ENCODE measurements at regions not wholly inside any gene's neighbourhood (a gene's known extent, or its start where the extent isn't known, plus 50 kb on each side); places are given as distances from the start of the nearest gene placed in this dataset.

DNA sequence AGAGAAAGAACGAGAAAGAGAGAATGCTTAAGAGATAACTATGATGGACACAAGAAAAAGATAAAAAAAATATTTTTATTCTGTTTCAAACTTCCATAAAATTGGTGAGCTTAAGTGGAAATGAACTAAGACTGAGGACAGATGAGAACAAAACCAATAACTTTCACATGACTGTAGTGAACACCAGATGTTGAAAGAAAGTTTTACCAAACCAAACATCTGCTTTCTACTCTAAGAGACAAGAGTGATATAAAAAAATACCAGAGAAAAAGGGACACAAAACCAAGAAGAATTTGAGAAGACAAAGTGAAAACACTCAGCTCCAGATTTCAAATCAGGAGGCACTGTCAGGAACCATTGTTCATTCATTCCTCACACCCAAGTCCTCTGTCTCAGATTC lies 147.9 kb downstream of the IMPG2 start:
- no peak for DNase-seq

- DNase-seq, result no peak
Observed at GRCh38 chr3:101171681-101172191, 148.6 kb downstream of the IMPG2 start.

GRCh38 chr3:101170806-101171558 lies 149.4 kb downstream of the IMPG2 start:
- no peak for DNase-seq

GRCh38 chr3:101170062-101170771 lies 150.2 kb downstream of the IMPG2 start:
- DNase-seq, result no peak

DNA sequence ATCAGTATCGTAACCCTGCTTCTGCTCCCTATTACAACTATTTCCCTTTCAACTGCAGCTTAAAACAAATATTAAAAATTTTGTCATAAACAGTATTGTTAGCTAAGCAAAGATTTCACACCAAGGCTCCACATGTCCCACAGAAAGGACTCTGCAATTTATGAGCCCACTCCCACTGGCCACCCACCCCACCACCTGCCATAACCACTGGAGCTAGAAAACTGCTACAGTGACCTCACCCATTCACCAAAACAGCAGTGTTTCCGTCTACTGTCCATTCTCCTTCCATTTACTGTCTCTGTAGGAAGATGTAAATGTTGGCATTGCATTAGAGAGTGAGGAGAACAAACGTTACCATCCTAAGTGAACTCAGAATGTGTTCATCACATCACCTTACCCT lies 150.9 kb downstream of the IMPG2 start:
- no peak for DNase-seq

- DNase-seq, result no peak
Observed at GRCh38 chr3:101167376-101167775, 153.0 kb downstream of the IMPG2 start.

DNA sequence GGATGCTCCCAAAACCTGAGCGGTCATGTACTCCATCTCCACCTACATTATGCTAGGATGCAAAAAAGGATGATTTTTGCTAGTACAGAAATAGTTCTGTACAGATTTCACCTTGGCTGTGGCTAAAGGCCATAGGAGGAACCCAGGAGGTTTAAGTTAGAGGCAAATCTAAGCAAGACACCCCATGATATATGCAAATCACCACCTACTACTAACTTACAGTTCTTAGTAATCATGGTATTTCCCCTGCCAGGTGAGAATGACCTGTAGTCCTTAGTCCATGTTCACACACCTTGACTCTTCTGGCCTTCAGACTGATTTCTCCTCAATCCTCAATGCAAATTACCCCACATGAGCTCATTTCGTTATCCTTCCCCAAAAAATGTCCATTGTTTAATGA lies 154.2 kb downstream of the IMPG2 start:
- no peak for DNase-seq

DNA sequence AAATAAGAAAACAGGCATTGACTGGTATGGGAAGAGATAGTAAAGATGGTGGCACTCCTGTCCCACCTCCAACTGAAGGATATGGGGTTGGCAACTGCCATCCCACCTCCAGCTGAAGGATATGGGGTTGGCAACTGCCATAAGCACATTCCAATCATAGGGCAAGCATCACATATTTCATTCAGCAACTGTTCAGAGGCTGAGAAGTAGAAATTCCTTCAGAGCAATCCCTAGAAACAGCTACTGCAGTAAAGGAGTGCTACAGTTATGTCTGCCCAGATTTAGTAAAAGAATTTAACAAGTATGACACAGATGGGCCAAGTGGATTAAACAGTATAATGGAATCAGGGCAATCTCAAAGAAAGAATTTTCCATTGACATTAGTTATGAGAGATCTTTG lies 156.8 kb downstream of the IMPG2 start:
- DNase-seq, result no peak

- DNase-seq, result no peak
Observed at GRCh38 chr3:101159478-101159877, 160.9 kb downstream of the IMPG2 start.

DNA sequence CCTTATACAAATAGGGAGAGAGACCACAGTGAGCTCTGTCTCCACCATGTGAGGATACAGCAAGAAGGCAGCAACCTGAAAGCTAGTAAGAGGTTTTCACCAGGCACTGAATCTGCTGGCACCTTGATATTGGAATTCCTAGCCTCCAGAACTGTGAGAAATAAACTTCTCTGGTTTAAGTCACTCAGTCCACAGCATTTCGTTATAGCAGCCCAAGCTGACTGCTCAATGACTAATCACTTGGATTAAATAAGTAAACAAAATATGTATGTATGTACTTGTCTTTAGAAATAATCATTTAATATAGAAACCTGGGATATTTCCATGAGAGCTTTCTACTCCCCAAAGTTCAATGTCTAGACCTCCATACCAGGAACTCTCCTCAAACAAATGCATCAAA lies 162.0 kb downstream of the IMPG2 start:
- DNase-seq, result no peak

- no peak for DNase-seq
Observed at GRCh38 chr3:101156787-101157345, 163.5 kb downstream of the IMPG2 start.

DNA sequence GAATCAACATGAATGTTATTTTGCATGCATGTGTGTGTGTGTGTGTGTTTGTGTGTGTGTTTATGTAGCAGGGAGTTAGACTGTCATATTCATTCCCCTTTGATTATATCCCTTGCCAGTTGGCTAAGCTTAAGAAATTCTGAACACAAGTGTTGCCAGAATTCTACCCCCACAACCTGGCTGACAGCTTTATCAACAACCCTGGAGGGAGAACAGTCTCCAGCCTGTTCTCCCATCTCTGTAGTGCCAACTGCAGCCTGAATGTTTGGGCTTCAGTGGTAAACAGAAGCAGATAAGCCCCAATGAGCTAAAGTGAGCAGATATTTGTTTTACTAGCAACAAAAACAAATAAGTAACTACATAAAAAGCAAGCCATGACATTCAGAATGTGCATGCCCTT lies 162.6 kb upstream of the ABI3BP start:
- peak; percentile 23 to 26 for DNase-seq

DNA sequence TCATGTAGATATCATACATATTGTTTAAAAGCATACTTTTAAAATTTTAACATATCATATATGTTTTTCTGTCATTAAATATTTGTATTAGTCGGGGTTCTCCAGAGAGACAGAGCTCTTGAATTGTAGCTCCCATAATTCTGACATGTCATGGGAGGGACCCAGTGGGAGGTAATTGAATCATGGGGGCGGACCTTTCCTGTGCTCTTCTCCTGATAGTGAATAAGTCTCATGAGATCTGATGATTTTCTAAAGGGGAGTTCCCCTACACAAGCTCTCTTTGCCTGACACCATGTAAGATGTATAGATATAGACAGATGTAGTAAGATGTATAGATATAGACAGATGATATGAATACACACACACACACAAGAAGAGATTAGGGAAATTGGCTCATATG lies 161.2 kb upstream of the ABI3BP start:
- DNase-seq, result no peak

- DNase-seq, result no peak
Observed at GRCh38 chr3:101151286-101151913, 158.2 kb upstream of the ABI3BP start.

DNA sequence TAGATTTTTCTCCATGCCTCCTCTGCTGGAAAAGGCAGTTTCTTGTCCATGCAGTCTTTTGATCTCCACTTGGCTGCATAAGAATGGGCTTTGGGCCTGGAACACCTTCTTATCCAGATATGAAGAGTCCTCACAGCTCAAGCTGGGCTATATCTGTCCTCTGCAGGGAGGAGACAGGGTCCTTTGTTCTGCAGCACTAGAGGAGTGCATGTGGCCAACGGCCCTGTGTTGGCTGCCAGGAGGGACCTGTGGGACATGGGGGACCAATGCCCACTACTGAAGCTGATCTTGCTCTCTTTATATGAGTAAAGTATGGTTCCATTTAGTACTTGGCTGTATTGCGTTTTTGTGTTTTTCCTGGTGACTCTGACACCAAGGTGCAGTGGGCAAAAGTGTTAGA lies 157.3 kb upstream of the ABI3BP start:
- no peak for DNase-seq

DNA sequence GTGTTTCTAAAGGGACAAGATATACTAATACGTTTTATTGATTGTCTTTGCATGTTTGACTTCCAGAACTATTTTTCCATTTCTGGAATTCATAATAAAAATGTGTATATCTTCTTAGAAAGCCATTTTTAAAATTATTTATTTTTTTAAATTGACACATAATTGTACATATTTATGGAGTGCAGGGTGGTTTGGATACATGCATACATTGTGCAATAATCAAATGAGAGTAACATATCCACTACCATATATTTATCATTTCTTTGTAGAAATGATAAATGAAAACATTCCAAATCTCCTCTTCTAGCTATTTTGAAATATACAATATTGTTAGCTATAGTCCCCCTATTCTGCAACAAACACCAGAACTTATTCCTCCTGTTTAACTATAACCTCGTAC lies 156.5 kb upstream of the ABI3BP start:
- no peak for DNase-seq

- DNase-seq, result no peak
Observed at GRCh38 chr3:101149251-101149650, 156.0 kb upstream of the ABI3BP start.

GRCh38 chr3:101148001-101148400 lies 154.8 kb upstream of the ABI3BP start:
- DNase-seq, result no peak

DNA sequence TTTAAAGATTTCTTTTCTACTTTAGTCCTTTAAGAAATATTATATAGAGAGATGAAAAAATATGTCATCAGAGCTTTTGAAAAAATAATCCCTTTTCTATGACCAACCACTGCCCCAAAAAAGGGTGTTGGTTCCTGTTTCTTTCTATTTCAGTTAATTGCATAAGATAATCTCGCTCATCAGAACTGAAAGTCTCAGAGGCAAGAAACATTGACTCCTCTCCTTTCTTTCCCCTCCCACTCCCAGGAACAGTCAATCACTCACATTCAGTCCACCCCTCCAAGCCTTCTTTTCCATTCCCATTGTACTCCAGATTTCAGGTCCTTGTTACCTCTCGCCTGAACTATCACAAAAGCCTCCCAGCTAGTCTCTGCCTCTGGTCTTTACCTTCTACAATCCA lies 153.7 kb upstream of the ABI3BP start:
- DNase-seq, result no peak

DNA sequence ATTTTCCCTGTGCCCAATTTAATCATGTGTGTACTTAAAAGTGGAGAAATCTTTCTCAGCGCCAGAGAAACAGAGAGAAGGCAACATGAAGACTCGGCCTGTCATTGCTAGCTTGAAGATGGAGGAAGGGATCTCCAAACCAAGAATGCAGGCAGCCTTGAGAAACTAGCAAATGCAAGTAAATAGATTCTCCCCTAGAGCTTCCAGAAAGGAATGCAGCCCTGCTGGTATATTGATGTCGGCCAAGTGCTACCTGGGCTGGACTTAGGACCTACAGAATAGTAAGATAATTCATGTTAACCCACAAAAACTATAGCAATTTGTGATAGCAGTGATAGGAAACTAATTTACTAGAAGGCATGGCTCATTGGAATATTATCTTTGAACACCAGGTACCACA lies 150.9 kb upstream of the ABI3BP start:
- no peak for DNase-seq

GRCh38 chr3:101143012-101143411 lies 149.8 kb upstream of the ABI3BP start:
- DNase-seq, result no peak

DNA sequence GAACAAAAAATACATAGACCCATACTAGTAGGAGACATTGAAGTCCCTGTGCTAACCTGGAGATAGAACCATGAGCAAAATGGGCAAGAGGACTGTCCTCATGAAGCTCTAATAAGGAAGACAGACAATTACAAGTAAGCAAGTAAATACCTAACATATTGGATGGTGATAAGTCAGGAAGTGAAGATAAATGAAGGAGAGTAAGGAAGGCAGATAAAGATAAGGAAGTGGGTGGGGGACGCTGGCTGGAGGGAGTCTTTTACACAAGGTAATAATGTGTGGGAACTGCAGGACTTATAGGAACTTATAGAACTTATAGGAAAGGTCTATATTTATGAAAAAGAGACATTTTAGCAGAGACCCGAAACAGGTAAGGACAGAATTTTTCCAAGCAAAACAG lies 148.9 kb upstream of the ABI3BP start:
- no peak for DNase-seq

GRCh38 chr3:101141135-101141534 lies 147.9 kb upstream of the ABI3BP start:
- no peak for DNase-seq
